HCT116 (cell line): ENCODE measurements at regions not wholly inside any gene's neighbourhood (a gene's known extent, or its start where the extent isn't known, plus 50 kb on each side); places are given as distances from the start of the nearest gene placed in this dataset.

Experiments
- ATAC-seq: fragments of 200-7000 bp; cut with Tn5 transposase; 2 replicates; pipeline ENCODE4 v1.9.1; 2020; ENCODE audit warnings: mild to moderate bottlenecking, moderate library complexity
- BruUV-seq: library from RNA; stranded (reverse); fragments of 400-500 nt; replicated peaks from 2 replicates; lab custom pipeline; 2021; lab: Mats Ljungman, UMichigan
- CTCF ChIA-PET: fragments of 300-600 bp; sonication (Branson Sonifier 250); formaldehyde crosslinking; loops from one replicate; lab custom pipeline; 2021; ENCODE audit warnings: antibody characterized with exemption; lab: Charles Lee
- POLR2A ChIA-PET: fragments of 300-600, 350-600 bp; sonication (Branson Sonifier 250); formaldehyde crosslinking; loops from one replicate; lab custom pipeline; 2021; ENCODE audit warnings: antibody characterized with exemption; lab: Charles Lee
- RAD21 ChIA-PET, 2 experiments: fragments of 300-600 bp; sonication (Branson Sonifier 250); formaldehyde crosslinking; loops; one replicate each; lab custom pipeline; 2023; ENCODE audit warnings: low total read pairs in 2 of 2; ENCODE audit not compliant: uncharacterized antibody in 2 of 2, unreplicated experiment in 2 of 2, low non-redundant PET in 1 of 2; lab: Charles Lee
- DNase-seq: peaks from one replicate; pipeline ENCODE4 v3.0.0-alpha.2; 2010; ENCODE audit warnings: low read depth, low spot score
- H2AFZ ChIP-seq: fragments of 200-600 bp; shearing (Covaris generic), sonication (generic); 2 replicates; pipeline ENCODE4 v1.6.1; 2017; ENCODE audit warnings: low read depth, mixed run types, mixed read lengths, antibody characterized with exemption, low read length; ENCODE audit not compliant: poor library complexity, severe bottlenecking
- H3K27ac ChIP-seq: 2 replicates; pipeline ENCODE4 v1.5.1; 2012; ENCODE audit warnings: low read depth, low read length
- H3K27me3 ChIP-seq: fragments of 200-600 bp; sonication (generic); 2 replicates; pipeline ENCODE4 v1.6.1; 2016; ENCODE audit warnings: mixed run types, low read length, mixed read lengths; ENCODE audit not compliant: insufficient read depth
- H3K36me3 ChIP-seq, 2 experiments: fragments of 200-500 bp in 1 of 2; fragments of 200-600 bp in 1 of 2; sonication (Bioruptor generic) in 1 of 2; sonication (generic) in 1 of 2; 2 replicates each; pipeline versions ENCODE4 v1.5.1 to v1.6.1; 2014 to 2016; ENCODE audit warnings: low read length in 2 of 2, inconsistent platforms in 1 of 2, mixed read lengths in 1 of 2, mixed run types in 1 of 2; ENCODE audit not compliant: insufficient read depth in 2 of 2, control insufficient read depth in 1 of 2
- H3K4me1 ChIP-seq, 2 experiments: fragments of 200-600 bp in 1 of 2; sonication (generic) in 1 of 2; 2 replicates each; pipeline versions ENCODE4 v1.5.1 to v1.6.1; 2012 to 2017; ENCODE audit warnings: low read length in 2 of 2, inconsistent platforms in 1 of 2, mild to moderate bottlenecking in 1 of 2, mixed read lengths in 1 of 2, mixed run types in 1 of 2, moderate library complexity in 1 of 2; ENCODE audit not compliant: insufficient read depth in 2 of 2, control insufficient read depth in 1 of 2
- H3K4me2 ChIP-seq: fragments of 200-600 bp; sonication (generic); 2 replicates; pipeline ENCODE4 v1.6.1; 2017; ENCODE audit warnings: mixed run types, low read length, mixed read lengths
- H3K4me3 ChIP-seq, 2 experiments: fragments of 200-600 bp in 1 of 2; sonication (generic) in 1 of 2; replicated peaks in 1 of 2; 2 replicates each; pipeline ENCODE4 v1.5.1; 2011 to 2016; ENCODE audit warnings: low read length in 2 of 2, control low read depth in 1 of 2, low read depth in 1 of 2, mild to moderate bottlenecking in 1 of 2, mixed read lengths in 1 of 2, mixed run types in 1 of 2
- H3K79me2 ChIP-seq: fragments of 200-600 bp; sonication (generic); 2 replicates; pipeline ENCODE4 v1.6.1; 2017; ENCODE audit warnings: mild to moderate bottlenecking, mixed run types, low read length, moderate library complexity, mixed read lengths; ENCODE audit not compliant: insufficient read depth
- H3K9ac ChIP-seq: fragments of 200-600 bp; sonication (generic); 2 replicates; pipeline ENCODE4 v1.6.1; 2016; ENCODE audit warnings: low read length, mixed read lengths
- H3K9me2 ChIP-seq: fragments of 200-600 bp; sonication (generic), shearing (Covaris generic); 2 replicates; pipeline ENCODE4 v1.6.1; 2017; ENCODE audit warnings: mixed run types, mild to moderate bottlenecking, moderate library complexity; ENCODE audit not compliant: insufficient read depth
- H3K9me3 ChIP-seq, 2 experiments: fragments of 200-500 bp in 1 of 2; fragments of 200-600 bp in 1 of 2; sonication (Bioruptor generic) in 1 of 2; sonication (generic) in 1 of 2; 2 replicates each; pipeline ENCODE4 v1.6.1; 2014 to 2017; ENCODE audit warnings: low read length in 2 of 2, mixed read lengths in 2 of 2, inconsistent platforms in 1 of 2, low read depth in 1 of 2, mild to moderate bottlenecking in 1 of 2, mixed run types in 1 of 2, moderate library complexity in 1 of 2; ENCODE audit not compliant: control insufficient read depth in 1 of 2, insufficient read depth in 1 of 2
- H4K20me1 ChIP-seq: fragments of 200-600 bp; sonication (generic), shearing (Covaris generic); 2 replicates; pipeline ENCODE4 v1.6.1; 2017; ENCODE audit warnings: mixed run types, mild to moderate bottlenecking, moderate library complexity; ENCODE audit not compliant: insufficient read depth
- ATF3 ChIP-seq: IDR thresholded peaks from 2 replicates; pipeline ENCODE4 v1.6.1; 2012
- CBX3 ChIP-seq: IDR thresholded peaks from 2 replicates; pipeline ENCODE4 v1.6.1; 2012; ENCODE audit warnings: low read depth
- CEBPB ChIP-seq: IDR thresholded peaks from 2 replicates; pipeline ENCODE4 v1.6.1; 2012; ENCODE audit warnings: low read depth
- CTCF ChIP-seq, 3 experiments: fragments of 200-600 bp in 1 of 3; sonication (generic) in 1 of 3; IDR thresholded peaks in 2 of 3; conservative IDR thresholded peaks in 1 of 3; 2 replicates each; pipeline ENCODE4 v1.5.1; 2012 to 2017; ENCODE audit warnings: low read depth in 2 of 3, low read length in 2 of 3, antibody characterized with exemption in 1 of 3, borderline replicate concordance in 1 of 3, control low read depth in 1 of 3, mild to moderate bottlenecking in 1 of 3, mixed read lengths in 1 of 3, mixed run types in 1 of 3, moderate library complexity in 1 of 3; ENCODE audit not compliant: insufficient read depth in 1 of 3
- ELF1 ChIP-seq: IDR thresholded peaks from 2 replicates; pipeline ENCODE4 v1.6.1; 2012; ENCODE audit warnings: low read depth, borderline replicate concordance
- EZH2 ChIP-seq: fragments of 200-600 bp; sonication (generic); IDR thresholded peaks from 2 replicates; pipeline ENCODE4 v1.6.1; 2017; ENCODE audit warnings: antibody characterized with exemption, mixed run types
- EZH2phosphoT487 ChIP-seq: fragments of 200-600 bp; IDR thresholded peaks from 2 replicates; pipeline ENCODE4 v1.6.1; 2018; ENCODE audit warnings: antibody characterized with exemption, borderline replicate concordance
- FOSL1 ChIP-seq: IDR thresholded peaks from 2 replicates; pipeline ENCODE4 v1.6.1; 2012; ENCODE audit warnings: low read depth
- JUND ChIP-seq: IDR thresholded peaks from 2 replicates; pipeline ENCODE4 v1.6.1; 2012
- MAX ChIP-seq: IDR thresholded peaks from 2 replicates; pipeline ENCODE4 v1.6.1; 2012
- POLR2A ChIP-seq: IDR thresholded peaks from 2 replicates; pipeline ENCODE4 v1.7.0; 2011; ENCODE audit warnings: borderline replicate concordance; ENCODE audit not compliant: insufficient read depth, insufficient read length; ENCODE audit errors: extremely low read depth
- POLR2AphosphoS5 ChIP-seq: IDR thresholded peaks from 2 replicates; pipeline ENCODE4 v1.6.1; 2011; ENCODE audit warnings: mild to moderate bottlenecking, low read depth, low read length, moderate library complexity
- SIN3A ChIP-seq: IDR thresholded peaks from 2 replicates; pipeline ENCODE4 v1.6.1; 2012; ENCODE audit warnings: low read depth
- SP1 ChIP-seq: IDR thresholded peaks from 2 replicates; pipeline ENCODE4 v1.6.1; 2012; ENCODE audit warnings: low read depth
- SRF ChIP-seq: IDR thresholded peaks from 2 replicates; pipeline ENCODE4 v1.6.1; 2012; ENCODE audit warnings: low read depth
- TCF7L2 ChIP-seq: IDR thresholded peaks from 2 replicates; pipeline ENCODE4 v1.7.0; 2011; ENCODE audit warnings: borderline replicate concordance, inconsistent platforms; ENCODE audit not compliant: insufficient read depth, insufficient read length; ENCODE audit errors: extremely low read depth
- YY1 ChIP-seq: IDR thresholded peaks from 2 replicates; pipeline ENCODE4 v1.6.1; 2011; ENCODE audit warnings: low read length, low read depth, moderate library complexity, mild to moderate bottlenecking; ENCODE audit not compliant: insufficient replicate concordance; ENCODE audit errors: extremely low read depth
- ZFX ChIP-seq: fragments of 450-650 bp; IDR thresholded peaks from 2 replicates; pipeline ENCODE4 v1.6.1; 2017
- intact Hi-C: fragments of 100-400 bp; cut with micrococcal nuclease; formaldehyde crosslinking; loops from 2 replicates; pipeline ENCODE4 v1.10.0; 2022

- ChIA-PET CTCF (no interaction called here), POLR2A (no interaction called here), RAD21 (no interaction called here)
- no peak overlapping the region for H3K9ac ChIP-seq
- BruUV-seq: no TSS peak
- no peaks in the 10 kb centered on the region for H3K27me3 ChIP-seq
- H3K36me3 ChIP-seq: no peaks in the 10 kb centered on the region
- H3K4me1 ChIP-seq: no peaks in the 10 kb centered on the region
- H4K20me1 ChIP-seq: no peaks in the 10 kb centered on the region
- no peaks in the 10 kb centered on the region for H3K9me2 ChIP-seq
- no peak overlapping the region for H2AFZ ChIP-seq
- TF ChIP-seq CEBPB: no peak
- no peak for TF ChIP-seq MAX
- no peak for TF ChIP-seq TCF7L2
- no peak for TF ChIP-seq JUND
- no peak for TF ChIP-seq SP1
- TF ChIP-seq CTCF (IDR thresholded peaks at IDR 0.05 in 2 of 3, conservative IDR thresholded peaks at IDR 0.05 in 1 of 3; ENCODE audit: borderline replicate concordance in 1 of 3, insufficient read depth in 1 of 3, low read depth in 2 of 3, low read length in 2 of 3): no peak
- TF ChIP-seq SIN3A: no peak
- TF ChIP-seq EZH2phosphoT487: no peak
- no peak for TF ChIP-seq FOSL1
- no peak for TF ChIP-seq CBX3
- no peak for TF ChIP-seq ELF1
- no peak for TF ChIP-seq POLR2A
- no peak for TF ChIP-seq POLR2AphosphoS5
- no peak for TF ChIP-seq SRF
- no peak for TF ChIP-seq ZFX
- TF ChIP-seq YY1: no peak
- TF ChIP-seq EZH2: no peak
- no peak for TF ChIP-seq ATF3
- H3K4me2 ChIP-seq: no peak overlapping the region
- intact Hi-C loops: no loop called here
- no peaks in the 10 kb centered on the region for H3K9me3 ChIP-seq
- no peak for DNase-seq
- H3K4me3 ChIP-seq: no peak overlapping the region
- ATAC-seq: no peak
- H3K27ac ChIP-seq: no peak overlapping the region
- H3K79me2 ChIP-seq: no peaks in the 10 kb centered on the region
Measured at GRCh38 chr3:182575941-182576340, 217.4 kb upstream of the ATP11B start.
